ENCODE measurements at regions not wholly inside any gene's neighbourhood (a gene's known extent, or its start where the extent isn't known, plus 50 kb on each side); places are given as distances from the start of the nearest gene placed in this dataset.

DNA sequence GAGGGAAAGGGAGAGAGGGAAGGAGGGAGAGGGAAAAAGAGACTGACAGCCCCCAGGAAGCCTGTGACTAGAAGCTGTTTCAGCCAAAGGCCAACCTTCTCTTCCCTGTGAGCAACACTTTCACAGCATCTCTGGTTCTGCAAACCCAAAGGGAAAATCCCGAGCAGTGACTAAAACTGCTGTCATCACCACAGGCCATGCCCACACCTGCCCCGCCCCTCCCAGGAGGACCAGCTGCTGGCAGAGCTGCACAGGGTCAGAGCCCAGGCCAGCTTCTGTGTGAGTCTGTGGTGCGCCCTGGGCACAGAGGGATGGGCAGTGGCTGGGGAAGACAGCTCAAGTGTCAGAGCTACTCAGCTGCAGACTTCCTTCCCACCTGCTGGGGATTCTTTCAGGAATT, 64.9 kb upstream of the OTOS start:
- no CpG with 5 or more reads among the region's 3 CpGs for WGBS, 2 experiments (ENCODE audit: extremely low coverage in 2 of 2, insufficient read length in 1 of 2)
- Histone ChIP-seq H3K23ac (ENCODE audit: low read depth, low read length) (no peak overlapping the region; the same call in 1 of the 2 replicates), H3K4me1 (ENCODE audit: control insufficient read depth, insufficient read depth, low read length) (peaks cover 6% of the 10 kb centered on the region), H2AK5ac (ENCODE audit: low read depth, low read length) (no peak overlapping the region), H3K56ac (ENCODE audit: extremely low read depth, insufficient read depth, low read length) (no peak overlapping the region), H4K5ac (ENCODE audit: low read depth, low read length) (no peak overlapping the region), H2BK15ac (ENCODE audit: low read depth, low read length) (no peak overlapping the region), H2BK120ac (ENCODE audit: low read depth, low read length) (no peak overlapping the region), H3K36me3 (ENCODE audit: control insufficient read depth, insufficient read depth, low read length) (no peaks in the 10 kb centered on the region), H4K91ac (ENCODE audit: insufficient read depth, low read depth, low read length) (no peak overlapping the region), H4K8ac (ENCODE audit: low read depth in 2 of 2, low read length in 2 of 2) (no peak overlapping the region), H2BK20ac (ENCODE audit: low read depth, low read length) (no peak overlapping the region), H3K14ac (replicated peaks; ENCODE audit: low read depth, low read length) (no peak overlapping the region), H2AK9ac (replicated peaks; ENCODE audit: low read depth, low read length, poor library complexity) (no peak overlapping the region), H3K27ac (ENCODE audit: insufficient read depth, low read length) (no peak overlapping the region), H4K20me1 (ENCODE audit: insufficient read depth, low read length) (no peaks in the 10 kb centered on the region), H3K9ac (ENCODE audit: low read depth, low read length) (no peak overlapping the region), H3K4me2 (ENCODE audit: low read depth, low read length) (no peak overlapping the region), H3K4ac (ENCODE audit: low read depth, low read length) (no peak overlapping the region), H2BK5ac (ENCODE audit: low read depth, low read length, poor library complexity, severe bottlenecking) (no peak overlapping the region), H3K9me3 (ENCODE audit: control insufficient read depth, insufficient read depth, low read length) (peaks cover 2% of the 10 kb centered on the region; the same call in 1 of the 2 replicates), H3K27me3 (ENCODE audit: control insufficient read depth, insufficient read depth, low read length) (peaks cover 20% of the 10 kb centered on the region), H3K9me1 (ENCODE audit: insufficient read depth, low read length) (no peaks in the 10 kb centered on the region), H3K79me1 (ENCODE audit: low read depth in 1 of 2, low read length in 2 of 2) (no peaks in the 10 kb centered on the region), H3K4me3 (ENCODE audit: insufficient read depth, low read depth, low read length) (no peak overlapping the region), H2AFZ (replicated peaks; ENCODE audit: low read length, poor library complexity) (no peak overlapping the region), H3K18ac (ENCODE audit: low read depth, low read length) (no peak overlapping the region)
- no TSS peak for BruUV-seq (replicated peaks)
- TF ChIP-seq MXI1 (IDR thresholded peaks at IDR 0.05; ENCODE audit: borderline replicate concordance, low read depth, low read length) (no peak), FOS (IDR thresholded peaks at IDR 0.05; ENCODE audit: low read depth, low read length) (0 out of 2 replicates have a peak, but pooled peaks have one; percentile 16), CEBPB (IDR thresholded peaks at IDR 0.05; ENCODE audit: low read depth, low read length) (no peak), BHLHE40 (IDR thresholded peaks at IDR 0.05; ENCODE audit: low read depth, low read length) (no peak), RFX5 (IDR thresholded peaks at IDR 0.05; ENCODE audit: low read depth, low read length) (no peak), MAZ (IDR thresholded peaks at IDR 0.05; ENCODE audit: borderline replicate concordance, low read depth, low read length) (peak; percentile 28; the same call in 1 of the 2 replicates), MAFK (IDR thresholded peaks at IDR 0.05; ENCODE audit: low read depth, low read length) (no peak), CHD1 (IDR thresholded peaks at IDR 0.05; ENCODE audit: low read depth, low read length) (no peak), NFE2L2 (IDR thresholded peaks at IDR 0.05; ENCODE audit: low read depth, low read length) (no peak)
- intact Hi-C loops (cut with micrococcal nuclease) (no loop called here), dilution Hi-C loops (cut with HindIII; ENCODE audit: low sequenced_read_pairs, unreplicated experiment) (no loop called here), in situ Hi-C loops (cut with MboI; ENCODE audit: low sequenced_read_pairs) (no loop called here)
- ChIA-PET CTCF (no interaction called here), POLR2A (ENCODE audit: unreplicated experiment) (no interaction called here)
- DNase-seq (peak; percentile 77), ATAC-seq (ENCODE audit: low read depth) (peak; percentile 67)

Data from IMR-90 (cell line).